Activated naive CD4-positive, alpha-beta T cell treated with anti-CD3 and anti-CD28 coated beads, Interleukin-2, amount 50 U/mL, for 24 hours (primary cell): ENCODE measurements at regions not wholly inside any gene's neighbourhood (a gene's known extent, or its start where the extent isn't known, plus 50 kb on each side); places are given as distances from the start of the nearest gene placed in this dataset.

ENCODE experiments used
- H3K27ac Mint-ChIP-seq: one replicate; pipeline ENCODE4 v1.8.0; 2021; ENCODE audit warnings: mild to moderate bottlenecking, mixed read lengths
- H3K27me3 Mint-ChIP-seq: one replicate; pipeline ENCODE4 v1.8.0; 2021; ENCODE audit warnings: mixed read lengths
- H3K36me3 Mint-ChIP-seq: one replicate; pipeline ENCODE4 v1.8.0; 2021; ENCODE audit warnings: mixed read lengths
- H3K4me1 Mint-ChIP-seq: one replicate; pipeline ENCODE4 v1.8.0; 2021; ENCODE audit warnings: mixed read lengths
- H3K4me3 Mint-ChIP-seq: one replicate; pipeline ENCODE4 v1.8.0; 2021; ENCODE audit warnings: mild to moderate bottlenecking, mixed read lengths
- H3K9me3 Mint-ChIP-seq: one replicate; pipeline ENCODE4 v1.8.0; 2021; ENCODE audit warnings: mixed read lengths

- Mint-ChIP-seq H3K27me3 (peaks cover 8% of the 10 kb centered on the region), H3K27ac (no peak overlapping the region), H3K9me3 (no peaks in the 10 kb centered on the region), H3K4me3 (no peak overlapping the region), H3K36me3 (no peaks in the 10 kb centered on the region), H3K4me1 (no peaks in the 10 kb centered on the region)
Measured at GRCh38 chr4:53672873-53673272, 81.6 kb upstream of the LNX1 start.

DNA sequence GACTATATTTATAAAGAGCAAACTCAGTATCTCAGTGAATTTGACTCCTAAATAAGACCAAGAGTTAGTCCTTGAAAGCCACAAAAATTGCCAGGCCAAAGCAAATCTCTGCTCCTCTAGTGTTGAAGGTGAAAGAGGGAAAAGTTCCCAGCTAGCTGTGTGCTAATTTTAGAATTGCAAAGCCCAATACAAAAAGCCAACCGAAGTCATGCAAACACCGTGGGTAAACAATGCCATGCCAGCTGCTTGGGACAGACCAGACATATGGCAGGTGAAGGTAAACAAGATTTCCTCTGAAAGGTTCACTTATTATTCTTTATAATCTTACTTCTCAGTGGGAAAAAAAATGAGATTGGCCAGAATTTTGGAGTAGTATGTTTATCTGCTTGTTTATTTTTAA is 80.5 kb upstream of the LNX1 start:
- Mint-ChIP-seq H3K36me3 (no peaks in the 10 kb centered on the region), H3K27me3 (peaks cover 6% of the 10 kb centered on the region), H3K27ac (no peak overlapping the region), H3K9me3 (peaks cover 2% of the 10 kb centered on the region), H3K4me1 (no peaks in the 10 kb centered on the region), H3K4me3 (no peak overlapping the region)

GRCh38 chr4:53659737-53660136 is 68.5 kb upstream of the LNX1 start:
- no peaks in the 10 kb centered on the region for H3K4me1 Mint-ChIP-seq
- no peaks in the 10 kb centered on the region for H3K36me3 Mint-ChIP-seq
- H3K4me3 Mint-ChIP-seq = no peak overlapping the region
- no peaks in the 10 kb centered on the region for H3K27me3 Mint-ChIP-seq
- H3K9me3 Mint-ChIP-seq = no peaks in the 10 kb centered on the region
- no peak overlapping the region for H3K27ac Mint-ChIP-seq

- H3K27me3 Mint-ChIP-seq = no peaks in the 10 kb centered on the region
- H3K9me3 Mint-ChIP-seq = no peaks in the 10 kb centered on the region
Measured at GRCh38 chr4:53659112-53659511, 67.8 kb upstream of the LNX1 start.

DNA sequence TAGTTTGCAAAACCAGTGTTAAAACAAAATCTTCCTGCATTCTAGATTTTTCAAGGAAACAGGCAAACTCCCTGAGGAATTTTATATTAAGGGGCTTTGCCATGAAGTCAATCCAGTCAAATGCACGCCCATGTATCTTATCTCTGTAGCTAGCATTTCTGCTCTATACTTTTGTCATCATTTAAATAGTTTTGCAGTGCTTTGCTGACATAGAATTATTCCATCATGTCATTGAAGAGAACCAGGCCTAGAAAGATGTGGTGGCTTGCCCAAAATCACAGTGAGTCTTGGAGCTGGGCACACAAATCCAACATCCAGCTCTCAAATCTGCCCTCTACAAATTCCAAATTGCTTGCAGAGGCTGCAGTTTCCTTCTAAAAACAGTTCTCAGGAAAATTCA is 66.7 kb upstream of the LNX1 start:
- Mint-ChIP-seq H3K27me3 (no peaks in the 10 kb centered on the region), H3K9me3 (no peaks in the 10 kb centered on the region), H3K36me3 (no peaks in the 10 kb centered on the region), H3K4me1 (no peaks in the 10 kb centered on the region), H3K27ac (no peak overlapping the region), H3K4me3 (no peak overlapping the region)

More at GRCh38 chr4:53659112-53659511, 67.8 kb upstream of the LNX1 start:
- H3K4me3 Mint-ChIP-seq = no peak overlapping the region
- no peaks in the 10 kb centered on the region for H3K36me3 Mint-ChIP-seq
- no peaks in the 10 kb centered on the region for H3K4me1 Mint-ChIP-seq
- no peak overlapping the region for H3K27ac Mint-ChIP-seq

DNA sequence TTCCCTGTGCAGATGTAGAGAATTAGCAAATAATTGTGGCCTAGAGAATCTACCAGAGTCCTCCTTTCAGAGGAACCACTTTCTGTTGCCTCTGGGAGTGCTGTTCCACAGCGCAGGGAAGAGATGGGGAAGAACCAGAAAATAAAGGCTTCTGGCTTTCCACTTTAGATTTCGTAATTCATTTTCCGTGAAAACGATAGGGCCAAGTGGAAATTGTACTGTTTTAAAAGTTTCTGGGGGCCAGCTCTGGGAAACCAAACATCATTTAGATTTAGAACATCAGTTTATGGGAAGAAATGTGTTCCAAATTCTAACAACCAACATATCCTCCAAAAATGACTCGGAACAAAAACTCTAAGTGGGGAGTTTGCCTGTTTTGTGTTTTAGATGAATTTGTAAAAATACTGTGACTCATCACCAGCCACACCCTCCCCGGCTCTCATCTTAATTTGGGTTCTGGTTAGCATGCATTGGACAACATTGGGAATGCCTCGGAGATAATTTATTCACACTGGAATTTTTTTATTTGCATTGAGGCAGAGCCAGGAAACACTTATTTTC is 65.2 kb upstream of the LNX1 start:
- no peaks in the 10 kb centered on the region for H3K36me3 Mint-ChIP-seq
- no peaks in the 10 kb centered on the region for H3K4me1 Mint-ChIP-seq
- H3K9me3 Mint-ChIP-seq = no peaks in the 10 kb centered on the region
- H3K4me3 Mint-ChIP-seq = no peak overlapping the region
- H3K27ac Mint-ChIP-seq = no peak overlapping the region
- H3K27me3 Mint-ChIP-seq = no peaks in the 10 kb centered on the region

DNA sequence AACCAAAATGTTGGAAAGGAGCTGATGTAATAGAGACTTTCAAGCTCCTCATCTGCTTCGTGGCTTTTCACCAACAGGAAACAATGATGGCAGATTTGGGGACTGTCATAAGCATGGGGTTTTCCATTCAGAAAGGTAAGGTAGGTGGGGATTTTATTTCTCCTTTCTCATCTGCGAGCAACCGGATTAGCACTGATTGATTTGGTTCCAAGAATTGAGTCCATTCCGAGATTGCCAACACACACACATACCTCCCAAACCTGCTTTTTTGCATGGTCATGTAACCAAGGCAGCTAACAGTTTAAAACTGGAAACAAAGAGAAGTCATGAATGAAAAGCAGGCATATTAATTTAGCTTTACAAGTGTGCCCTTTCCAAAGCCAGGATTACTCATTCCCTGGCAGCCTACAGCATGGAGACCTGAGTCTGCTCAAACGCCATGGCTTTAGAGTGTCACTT is 63.0 kb upstream of the LNX1 start:
- no peak overlapping the region for H3K4me3 Mint-ChIP-seq
- H3K36me3 Mint-ChIP-seq = no peaks in the 10 kb centered on the region
- no peaks in the 10 kb centered on the region for H3K4me1 Mint-ChIP-seq
- H3K9me3 Mint-ChIP-seq = no peaks in the 10 kb centered on the region
- H3K27ac Mint-ChIP-seq = no peak overlapping the region
- H3K27me3 Mint-ChIP-seq = peaks cover 4% of the 10 kb centered on the region

DNA sequence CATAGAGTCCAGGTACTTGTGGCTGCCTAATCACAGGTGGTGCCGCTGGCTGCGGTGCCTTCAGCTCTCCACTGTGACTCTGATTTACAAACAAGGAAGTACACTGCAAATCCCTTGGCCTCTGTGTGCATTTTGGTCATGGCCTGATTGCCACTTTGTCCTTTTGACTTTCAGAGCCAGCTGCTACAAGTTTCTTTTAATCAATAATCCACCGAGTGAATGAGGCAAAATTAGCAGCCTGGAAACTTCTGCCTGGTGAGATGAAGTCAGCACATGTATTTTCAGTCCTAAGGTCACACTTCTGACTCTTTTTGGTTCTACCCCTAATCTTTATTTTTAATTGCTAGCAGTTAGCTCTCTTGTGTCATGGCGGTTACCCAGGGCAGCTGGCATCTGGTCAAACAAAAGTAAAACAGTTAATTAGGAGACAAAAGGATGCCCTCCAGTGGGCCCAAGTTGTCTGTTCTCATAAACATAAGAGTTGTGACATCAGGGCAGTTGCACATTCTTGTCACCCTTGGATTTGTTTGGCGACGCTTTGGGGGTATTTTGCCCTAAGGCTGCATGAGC is 62.3 kb upstream of the LNX1 start:
- Mint-ChIP-seq H3K9me3 (no peaks in the 10 kb centered on the region), H3K27me3 (peaks cover 4% of the 10 kb centered on the region), H3K36me3 (no peaks in the 10 kb centered on the region), H3K4me1 (no peaks in the 10 kb centered on the region), H3K4me3 (no peak overlapping the region), H3K27ac (no peak overlapping the region)

- no peaks in the 10 kb centered on the region for H3K4me1 Mint-ChIP-seq
Measured at GRCh38 chr4:53651156-53651735, 60.0 kb upstream of the LNX1 start.

GRCh38 chr4:53649357-53649756 is 58.1 kb upstream of the LNX1 start:
- Mint-ChIP-seq H3K27me3 (peaks cover 4% of the 10 kb centered on the region), H3K27ac (no peak overlapping the region), H3K4me1 (no peaks in the 10 kb centered on the region), H3K36me3 (no peaks in the 10 kb centered on the region), H3K9me3 (no peaks in the 10 kb centered on the region), H3K4me3 (no peak overlapping the region)

More at GRCh38 chr4:53651156-53651735, 60.0 kb upstream of the LNX1 start:
- Mint-ChIP-seq H3K4me3 (no peak overlapping the region), H3K27ac (no peak overlapping the region), H3K36me3 (no peaks in the 10 kb centered on the region), H3K27me3 (peaks cover 4% of the 10 kb centered on the region), H3K9me3 (no peaks in the 10 kb centered on the region)

DNA sequence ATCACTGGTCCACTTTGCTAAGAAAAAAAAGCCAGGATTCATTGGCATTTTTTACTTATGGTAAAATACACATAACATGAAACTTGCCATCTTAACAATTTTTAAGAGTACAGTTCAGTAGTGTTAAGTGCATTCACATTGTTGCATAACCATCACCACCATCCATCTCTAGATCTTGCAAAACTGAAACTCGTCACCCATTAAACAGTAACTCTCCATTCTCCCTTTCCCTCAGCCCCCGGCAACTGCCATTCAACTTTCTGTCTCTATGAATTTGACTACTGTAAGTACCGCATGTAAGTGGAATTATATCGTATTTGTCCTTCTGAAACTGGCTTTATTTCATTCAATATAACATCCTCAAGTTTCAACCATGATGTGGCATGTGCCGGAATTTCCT is 56.3 kb upstream of the LNX1 start:
- Mint-ChIP-seq H3K9me3 (no peaks in the 10 kb centered on the region), H3K27ac (no peak overlapping the region), H3K36me3 (no peaks in the 10 kb centered on the region), H3K4me3 (no peak overlapping the region), H3K4me1 (no peaks in the 10 kb centered on the region), H3K27me3 (peaks cover 4% of the 10 kb centered on the region)

DNA sequence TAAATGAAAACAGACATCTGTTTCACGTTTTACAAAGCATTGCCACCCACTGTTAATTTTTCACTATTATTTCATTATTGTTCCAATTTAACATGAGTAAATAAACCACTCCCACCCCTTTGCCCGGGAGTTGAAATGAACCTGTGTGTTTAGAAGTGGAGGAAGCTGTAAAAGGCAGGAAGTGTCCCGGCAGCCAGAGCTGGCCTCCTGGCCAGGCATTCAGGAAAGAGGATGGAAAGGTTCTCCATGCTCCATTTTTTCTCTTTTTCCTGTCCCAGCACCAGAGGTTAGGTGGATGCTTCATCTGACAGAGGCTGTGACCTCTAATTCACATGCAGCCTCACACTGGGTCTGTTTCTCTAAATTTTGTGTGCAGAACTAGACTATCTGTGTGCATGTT is 55.5 kb upstream of the LNX1 start:
- no peaks in the 10 kb centered on the region for H3K4me1 Mint-ChIP-seq
- H3K9me3 Mint-ChIP-seq = no peaks in the 10 kb centered on the region
- no peak overlapping the region for H3K4me3 Mint-ChIP-seq
- no peak overlapping the region for H3K27ac Mint-ChIP-seq
- peaks cover 4% of the 10 kb centered on the region for H3K27me3 Mint-ChIP-seq
- H3K36me3 Mint-ChIP-seq = no peaks in the 10 kb centered on the region

- no peak overlapping the region for H3K27ac Mint-ChIP-seq
- H3K9me3 Mint-ChIP-seq = no peaks in the 10 kb centered on the region
- no peaks in the 10 kb centered on the region for H3K4me1 Mint-ChIP-seq
- no peaks in the 10 kb centered on the region for H3K36me3 Mint-ChIP-seq
- peaks cover 4% of the 10 kb centered on the region for H3K27me3 Mint-ChIP-seq
- H3K4me3 Mint-ChIP-seq = no peak overlapping the region
Measured at GRCh38 chr4:53645108-53645507, 53.8 kb upstream of the LNX1 start.

DNA sequence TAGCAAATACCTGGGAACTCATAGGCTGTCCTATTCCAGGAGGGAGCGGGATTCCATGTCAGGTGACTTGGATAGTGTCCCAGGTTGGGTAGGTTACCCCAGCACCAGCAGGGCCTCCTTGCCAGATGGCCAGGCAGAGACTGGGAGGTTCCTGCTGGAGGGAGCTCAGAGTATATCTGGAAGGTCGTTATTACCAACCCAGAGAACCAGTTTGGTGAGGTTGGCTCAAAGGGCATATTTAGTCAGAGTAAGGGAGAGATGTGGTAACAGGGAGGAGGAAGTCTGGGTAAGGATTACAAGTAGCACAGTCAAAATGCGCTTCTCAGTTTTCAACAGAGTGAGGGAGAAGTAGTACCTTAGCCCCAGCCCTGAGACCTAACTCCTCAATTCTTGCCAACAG is 53.3 kb upstream of the LNX1 start:
- H3K27me3 Mint-ChIP-seq = peaks cover 2% of the 10 kb centered on the region
- H3K4me3 Mint-ChIP-seq = no peak overlapping the region
- H3K36me3 Mint-ChIP-seq = no peaks in the 10 kb centered on the region
- H3K4me1 Mint-ChIP-seq = no peaks in the 10 kb centered on the region
- no peak overlapping the region for H3K27ac Mint-ChIP-seq
- H3K9me3 Mint-ChIP-seq = no peaks in the 10 kb centered on the region
